ENCODE measurements at regions not wholly inside any gene's neighbourhood (a gene's known extent, or its start where the extent isn't known, plus 50 kb on each side); places are given as distances from the start of the nearest gene placed in this dataset.

GRCh38 chr14:26694521-26694920 is 96.7 kb upstream of the NOVA1 start:
- Histone ChIP-seq H3K9me3 (peaks cover 0 to 4% (median 0%) of the 10 kb centered on the region in 11 donors), H3K4me3 (no peak overlapping the region), H3K36me3 (no peaks in the 10 kb centered on the region), H3K27ac (no peak overlapping the region), H3K4me1 (no peaks in the 10 kb centered on the region), H3K27me3 (no peaks in the 10 kb centered on the region)
- ATAC-seq (no peak), DNase-seq (no peak)
- intact Hi-C loops (cut with DNase I) = no loop called here
- TF ChIP-seq CTCF (IDR thresholded peaks at IDR 0.05) = no peak

GRCh38 chr14:26702721-26703230 is 104.9 kb upstream of the NOVA1 start:
- TF ChIP-seq CTCF (IDR thresholded peaks at IDR 0.05) = no peak
- 64 to 66% methylated on average over 4 of the region's 4 CpGs for WGBS, 2 donors
- H3K27ac ChIP-seq = no peak overlapping the region
- intact Hi-C loops (cut with DNase I) = no loop called here
- H3K36me3 ChIP-seq = no peaks in the 10 kb centered on the region
- DNase-seq (no peak), ATAC-seq (no peak)
- H3K27me3 ChIP-seq = no peaks in the 10 kb centered on the region
- H3K4me3 ChIP-seq = no peak overlapping the region
- H3K9me3 ChIP-seq = peaks cover 0 to 4% (median 0%) of the 10 kb centered on the region in 11 donors
- no peaks in the 10 kb centered on the region for H3K4me1 ChIP-seq

GRCh38 chr14:26703686-26704366 is 106.0 kb upstream of the NOVA1 start:
- intact Hi-C loops (cut with DNase I) = no loop called here
- no peaks in the 10 kb centered on the region for H3K27me3 ChIP-seq
- H3K27ac ChIP-seq = no peak overlapping the region
- WGBS, 2 donors = 68 to 71% methylated on average over 2 of the region's 2 CpGs
- ATAC-seq (no peak), DNase-seq (no peak)
- H3K9me3 ChIP-seq = peaks cover 0 to 4% (median 0%) of the 10 kb centered on the region in 11 donors
- no peaks in the 10 kb centered on the region for H3K36me3 ChIP-seq
- no peak for TF ChIP-seq CTCF (IDR thresholded peaks at IDR 0.05)
- no peak overlapping the region for H3K4me3 ChIP-seq
- no peaks in the 10 kb centered on the region for H3K4me1 ChIP-seq

- ATAC-seq = no peak
- WGBS, 2 donors = 58 to 68% methylated on average over 3 of the region's 3 CpGs
- TF ChIP-seq CTCF (IDR thresholded peaks at IDR 0.05) = no peak
- no peak overlapping the region for H3K4me3 ChIP-seq
- no peaks in the 10 kb centered on the region for H3K9me3 ChIP-seq
- H3K4me1 ChIP-seq = no peaks in the 10 kb centered on the region
- intact Hi-C loops (cut with DNase I) = no loop called here
- H3K27ac ChIP-seq = no peak overlapping the region
- no peaks in the 10 kb centered on the region for H3K27me3 ChIP-seq
- no peak for DNase-seq
- no peaks in the 10 kb centered on the region for H3K36me3 ChIP-seq
These were observed 109.4 kb upstream of the NOVA1 start for GRCh38 chr14:26707234-26707633.

Measured in heart right ventricle (tissue), 16 donors.